ENCODE measurements at regions not wholly inside any gene's neighbourhood (a gene's known extent, or its start where the extent isn't known, plus 50 kb on each side); places are given as distances from the start of the nearest gene placed in this dataset.
A peak's percentile ranks its signal among the peaks of the same experiment; 100 is the strongest.
"Not testable (repeated sequence)": the region's sequence is repeated elsewhere in the genome, so short reads cannot be mapped to it uniquely, and the experiment has no call there.

GRCh38 chr13:28573595-28574373 is 78.9 kb upstream of the FLT1 start:
- no peak for DNase-seq (ENCODE audit: low read depth, low spot score)

- no peak for DNase-seq (ENCODE audit: low read depth, low spot score)
Observed at GRCh38 chr13:28572871-28573270, 77.9 kb upstream of the FLT1 start.

- DNase-seq (ENCODE audit: low read depth, low spot score): not testable (repeated sequence)
Observed at GRCh38 chr13:28570356-28570755, 75.4 kb upstream of the FLT1 start.

- peak; percentile 33 for DNase-seq (ENCODE audit: low read depth, low spot score)
Observed at GRCh38 chr13:28569886-28570285, 75.0 kb upstream of the FLT1 start.

- no peak for DNase-seq (ENCODE audit: low read depth, low spot score)
Observed at GRCh38 chr13:28568286-28568685, 73.4 kb upstream of the FLT1 start.

GRCh38 chr13:28566891-28567290 is 72.0 kb upstream of the FLT1 start:
- DNase-seq (ENCODE audit: low read depth, low spot score): no peak

GRCh38 chr13:28566283-28566682 is 71.4 kb upstream of the FLT1 start:
- no peak for DNase-seq (ENCODE audit: low read depth, low spot score)

GRCh38 chr13:28564030-28564429 is 69.1 kb upstream of the FLT1 start:
- DNase-seq (ENCODE audit: low read depth, low spot score): peak; percentile 69

GRCh38 chr13:28563609-28564008 is 68.7 kb upstream of the FLT1 start:
- no peak for DNase-seq (ENCODE audit: low read depth, low spot score)

- no peak for DNase-seq (ENCODE audit: low read depth, low spot score)
Observed at GRCh38 chr13:28560612-28561011, 65.7 kb upstream of the FLT1 start.

- no peak for DNase-seq (ENCODE audit: low read depth, low spot score)
Observed at GRCh38 chr13:28559636-28560259, 64.8 kb upstream of the FLT1 start.

GRCh38 chr13:28558567-28558966 is 63.6 kb upstream of the FLT1 start:
- DNase-seq (ENCODE audit: low read depth, low spot score): no peak

- no peak for DNase-seq (ENCODE audit: low read depth, low spot score)
Observed at GRCh38 chr13:28557725-28558520, 63.0 kb upstream of the FLT1 start.

- DNase-seq (ENCODE audit: low read depth, low spot score): no peak
Observed at GRCh38 chr13:28555096-28555495, 60.2 kb upstream of the FLT1 start.

GRCh38 chr13:28553971-28554370 is 59.0 kb upstream of the FLT1 start:
- no peak for DNase-seq (ENCODE audit: low read depth, low spot score)

GRCh38 chr13:28552288-28552687 is 57.4 kb upstream of the FLT1 start:
- DNase-seq (ENCODE audit: low read depth, low spot score): no peak

GRCh38 chr13:28551498-28551895 is 56.6 kb upstream of the FLT1 start:
- no peak for DNase-seq (ENCODE audit: low read depth, low spot score)

- DNase-seq (ENCODE audit: low read depth, low spot score): no peak
Observed at GRCh38 chr13:28550721-28551497, 56.0 kb upstream of the FLT1 start.

GRCh38 chr13:28550091-28550490 is 55.2 kb upstream of the FLT1 start:
- no peak for DNase-seq (ENCODE audit: low read depth, low spot score)

- DNase-seq (ENCODE audit: low read depth, low spot score): peak; percentile 44
Observed at GRCh38 chr13:28548872-28549271, 53.9 kb upstream of the FLT1 start.

- no peak for DNase-seq (ENCODE audit: low read depth, low spot score)
Observed at GRCh38 chr13:28548468-28548867, 53.5 kb upstream of the FLT1 start.
